T-helper 1 cell treated with Interleukin-12 subunit alpha and Interleukin-12 subunit beta and Interleukin-4 antibody, amounts not matched to agents 30 ng/mL and 1 ng/mL, for 36 hours (primary cell): ENCODE measurements at regions not wholly inside any gene's neighbourhood (a gene's known extent, or its start where the extent isn't known, plus 50 kb on each side); places are given as distances from the start of the nearest gene placed in this dataset.

Experiments used
- intact Hi-C: fragments of 100-400 bp; cut with micrococcal nuclease; formaldehyde crosslinking; loops from one replicate; pipeline ENCODE4 v1.15.1; 2024

DNA sequence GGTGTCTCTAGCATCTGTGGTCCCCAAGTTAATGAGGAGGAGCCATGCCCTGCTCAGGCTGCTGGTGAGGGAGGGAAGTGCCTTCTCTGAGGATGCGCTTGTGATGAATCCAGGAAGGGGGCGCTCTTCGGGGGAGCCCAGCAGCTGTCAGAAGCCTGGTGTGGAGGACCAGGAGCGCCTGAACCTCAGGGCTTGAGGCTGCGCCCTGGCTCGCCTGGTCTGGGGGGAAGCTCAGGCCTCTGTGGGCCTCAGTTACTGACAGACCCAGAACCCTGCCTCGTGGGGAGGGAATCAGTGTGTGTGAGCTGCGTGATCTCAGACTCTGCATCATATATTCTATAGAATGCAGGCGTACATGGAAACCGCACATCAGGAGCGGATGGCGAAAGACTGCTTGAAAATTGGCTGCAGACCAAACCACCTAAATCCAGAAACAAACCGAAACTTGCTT lies 126.1 kb downstream of the SEC14L1 start:
- intact Hi-C loops = no loop called here

DNA sequence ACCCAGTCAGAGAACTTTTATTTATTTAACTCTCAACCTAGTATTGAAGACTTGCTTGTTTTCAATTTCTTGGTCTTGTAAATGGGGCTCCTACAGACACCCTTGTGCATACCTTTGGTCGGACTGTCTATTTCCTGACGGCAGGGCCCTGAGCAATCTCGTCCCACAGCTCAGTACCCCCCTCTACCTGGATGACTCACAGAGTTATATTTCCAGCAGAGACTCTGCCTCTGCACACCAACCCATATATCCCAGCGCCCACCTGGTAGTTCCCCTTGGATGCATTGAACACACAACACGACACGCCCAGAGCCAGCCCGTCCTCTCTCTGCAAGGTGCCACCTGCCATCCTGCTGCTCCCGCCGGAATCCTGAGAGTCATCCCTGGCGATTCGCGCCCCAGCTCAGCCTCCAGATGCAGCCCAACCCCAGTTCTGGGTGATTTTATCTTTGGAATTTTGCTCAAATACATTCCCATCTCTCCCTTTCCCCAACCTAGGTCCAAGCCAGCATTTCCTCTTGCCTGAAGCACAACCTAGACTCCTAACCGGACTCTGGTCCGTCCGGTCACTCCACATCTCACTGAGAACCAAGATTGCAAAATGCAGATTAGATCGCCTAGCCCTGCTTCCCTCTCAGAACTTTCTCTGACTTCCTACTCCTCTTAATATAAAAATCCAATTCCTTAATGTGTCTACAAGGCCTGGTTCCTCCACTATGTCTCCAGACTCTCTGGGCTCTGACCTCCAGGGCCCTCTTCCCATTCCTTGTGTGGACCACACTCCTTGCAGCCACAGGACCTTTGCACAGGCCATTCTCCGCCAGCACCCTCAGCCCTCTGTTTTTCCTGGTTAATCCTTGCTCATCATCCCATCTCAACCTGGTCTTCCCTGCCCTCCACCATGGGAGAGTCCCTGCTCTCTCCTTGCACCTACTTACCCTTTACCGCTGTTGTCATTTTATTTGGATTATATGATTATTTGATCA lies 129.2 kb downstream of the SEC14L1 start:
- intact Hi-C loops = no loop called here

DNA sequence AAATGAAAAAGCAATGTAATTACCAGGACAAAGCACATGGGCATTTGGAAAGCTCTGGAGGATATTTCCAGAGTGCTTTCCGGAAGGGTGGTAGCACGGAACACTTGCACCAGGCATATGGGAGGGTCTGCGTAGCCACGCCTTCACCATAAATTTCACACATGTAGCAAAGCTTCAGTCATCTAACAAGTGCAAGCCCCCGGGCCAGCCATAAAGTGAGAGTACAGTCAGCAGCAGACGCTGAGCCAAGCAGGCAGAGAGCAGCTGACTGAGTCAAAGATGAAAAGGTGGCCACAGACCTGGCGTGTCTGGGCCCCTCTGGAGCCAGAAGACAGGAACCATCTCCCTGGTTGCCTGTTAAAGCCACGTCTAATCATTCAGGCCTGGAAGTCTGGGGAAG lies 130.6 kb downstream of the SEC14L1 start:
- intact Hi-C loops = no loop called here

DNA sequence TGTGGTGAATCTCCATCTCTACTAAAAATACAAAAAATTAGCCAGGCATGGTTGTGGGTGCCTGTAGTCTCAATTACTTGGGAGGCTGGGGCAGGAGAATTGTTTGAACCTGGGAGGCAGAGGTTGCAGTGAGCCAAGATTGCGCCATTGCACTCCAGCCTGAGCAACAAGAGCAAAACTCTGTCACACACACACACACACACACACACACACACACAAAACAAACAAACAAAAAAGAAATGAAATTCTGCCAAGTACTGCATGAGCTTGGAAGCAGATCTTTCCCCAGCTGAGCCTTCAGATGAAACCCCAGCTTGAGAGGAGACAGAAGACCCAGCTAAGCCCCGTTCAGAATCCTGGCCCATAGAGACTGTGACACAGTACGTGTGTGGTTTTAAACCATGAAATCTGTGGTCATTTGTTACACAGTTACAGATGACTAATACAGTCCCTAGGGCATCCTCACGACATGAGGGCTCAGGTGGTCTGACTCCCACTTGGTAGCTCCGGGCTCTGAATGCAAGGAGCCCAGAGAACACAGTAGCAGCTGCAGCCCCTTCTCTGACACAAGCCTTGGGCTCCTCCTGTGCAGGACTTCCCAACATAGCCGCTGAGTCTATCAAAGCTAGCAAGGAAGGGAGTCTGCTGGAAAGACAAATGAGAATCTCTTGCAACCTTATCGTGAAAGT lies 132.8 kb downstream of the SEC14L1 start:
- intact Hi-C loops = no loop called here

DNA sequence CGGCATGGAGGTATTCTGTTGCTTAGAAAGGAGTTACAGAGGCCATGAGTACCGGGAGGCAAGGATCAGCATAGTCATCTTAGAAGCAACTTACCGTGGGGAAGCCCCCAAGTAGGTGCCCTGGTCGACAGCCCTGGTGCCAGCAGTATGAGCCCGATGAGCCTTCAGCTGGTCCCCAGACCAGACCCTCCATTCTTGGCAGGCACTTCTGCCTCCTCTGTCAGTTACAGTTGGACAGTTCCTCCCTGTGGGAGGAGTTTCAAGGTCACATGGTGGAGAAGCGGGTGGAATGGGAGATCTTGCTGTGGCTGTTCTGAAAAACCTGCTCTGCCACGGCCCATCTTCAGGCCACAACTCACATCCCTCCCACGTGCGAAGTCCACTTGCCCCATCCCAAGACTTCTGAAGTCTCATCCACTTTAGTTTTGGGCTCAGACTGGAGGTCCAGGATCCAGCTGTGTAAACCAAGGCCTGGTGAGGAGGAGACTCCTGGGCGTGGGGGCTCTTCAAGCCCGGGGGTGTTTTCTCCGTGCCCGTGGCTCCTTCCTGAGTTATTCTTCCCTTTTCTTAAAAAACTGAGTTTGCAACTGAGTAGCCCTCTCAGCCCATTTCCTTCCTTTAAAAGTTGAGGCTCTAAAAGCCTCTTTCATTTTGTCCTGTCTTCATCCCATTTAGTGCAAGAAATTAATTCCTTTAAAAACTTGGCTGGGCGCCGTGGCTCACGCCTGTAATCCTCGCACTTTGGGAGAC lies 133.5 kb downstream of the SEC14L1 start:
- intact Hi-C loops = no loop called here

DNA sequence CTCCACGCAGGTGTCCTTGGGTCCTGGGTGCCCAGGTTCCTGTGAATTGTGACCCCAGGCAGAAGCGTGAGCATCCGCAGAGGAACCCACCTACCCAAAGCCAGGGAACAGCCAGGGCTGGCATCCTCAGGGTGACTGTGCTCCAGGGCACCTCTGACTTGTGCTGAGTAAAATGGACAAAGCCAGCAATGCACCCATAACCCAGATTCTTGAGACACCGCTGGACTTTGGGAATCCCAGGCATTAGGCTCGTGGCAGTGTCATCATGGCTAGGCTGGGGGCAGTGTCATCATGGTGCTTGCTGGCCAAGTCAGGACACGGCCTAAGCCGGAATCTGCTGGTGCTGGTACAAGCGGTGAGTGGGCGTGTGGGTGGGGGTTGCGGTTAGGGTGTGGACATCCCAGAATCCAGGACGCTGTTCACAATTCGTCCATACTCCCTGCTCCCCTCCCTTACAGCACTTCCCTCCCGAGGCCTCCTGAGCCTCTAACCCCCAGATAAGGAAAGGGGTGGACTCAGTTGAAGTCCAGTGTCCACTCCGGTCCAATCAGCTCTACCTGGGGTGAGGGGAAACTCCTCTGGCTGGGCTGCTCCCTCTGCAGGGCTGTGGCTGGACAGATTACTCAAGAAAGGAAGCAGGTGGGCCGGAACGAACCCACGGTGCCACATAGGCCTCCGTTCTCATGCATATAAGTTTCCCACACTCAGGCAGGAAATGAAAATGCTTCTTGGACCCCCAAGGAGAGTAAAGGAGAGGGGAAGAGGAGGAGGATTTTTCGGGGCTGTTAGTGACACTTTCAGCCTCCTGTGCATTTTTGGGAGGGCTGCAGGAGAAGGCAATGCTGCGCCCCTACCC lies 138.9 kb downstream of the SEC14L1 start:
- intact Hi-C loops = no loop called here

DNA sequence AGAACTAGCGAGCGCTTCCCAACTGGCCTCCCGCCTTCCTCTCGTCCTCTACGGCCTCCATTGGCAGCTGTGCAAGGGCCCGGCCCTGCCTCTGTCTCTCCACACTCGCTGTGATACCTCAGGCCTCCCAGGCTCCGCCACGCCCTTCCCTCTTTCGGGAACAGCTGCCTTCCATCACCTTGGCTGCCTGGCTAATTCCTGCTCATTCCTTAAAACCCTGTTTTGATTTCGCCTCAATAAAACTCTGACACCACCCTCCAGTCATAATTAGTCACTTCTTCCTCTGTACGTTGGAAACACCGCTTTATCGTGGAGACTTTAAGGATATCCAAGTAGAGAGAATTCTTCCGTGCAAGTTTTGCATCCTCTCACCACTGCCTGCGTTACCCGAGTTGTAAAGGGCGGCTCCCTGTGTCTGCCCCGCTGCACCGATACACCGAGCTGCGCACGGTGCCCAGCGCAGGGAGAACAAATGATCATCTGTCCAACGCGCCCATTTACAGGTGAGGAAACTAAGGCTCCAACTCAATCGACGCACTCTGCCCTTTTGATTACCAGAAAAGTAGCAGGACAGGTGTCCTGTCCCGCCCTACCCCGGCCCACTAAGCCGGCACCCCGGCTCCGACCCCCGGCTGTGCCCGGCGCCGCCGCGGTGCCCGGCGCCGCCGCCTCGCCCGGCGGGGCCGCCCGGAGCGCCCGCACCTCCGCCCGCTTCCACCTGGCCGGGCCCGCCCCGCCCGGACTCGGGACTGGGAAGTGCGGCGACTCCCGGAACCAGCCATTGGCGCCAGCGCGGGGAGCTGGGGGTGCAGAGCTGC lies 139.7 kb downstream of the SEC14L1 start:
- intact Hi-C loops = no loop called here

DNA sequence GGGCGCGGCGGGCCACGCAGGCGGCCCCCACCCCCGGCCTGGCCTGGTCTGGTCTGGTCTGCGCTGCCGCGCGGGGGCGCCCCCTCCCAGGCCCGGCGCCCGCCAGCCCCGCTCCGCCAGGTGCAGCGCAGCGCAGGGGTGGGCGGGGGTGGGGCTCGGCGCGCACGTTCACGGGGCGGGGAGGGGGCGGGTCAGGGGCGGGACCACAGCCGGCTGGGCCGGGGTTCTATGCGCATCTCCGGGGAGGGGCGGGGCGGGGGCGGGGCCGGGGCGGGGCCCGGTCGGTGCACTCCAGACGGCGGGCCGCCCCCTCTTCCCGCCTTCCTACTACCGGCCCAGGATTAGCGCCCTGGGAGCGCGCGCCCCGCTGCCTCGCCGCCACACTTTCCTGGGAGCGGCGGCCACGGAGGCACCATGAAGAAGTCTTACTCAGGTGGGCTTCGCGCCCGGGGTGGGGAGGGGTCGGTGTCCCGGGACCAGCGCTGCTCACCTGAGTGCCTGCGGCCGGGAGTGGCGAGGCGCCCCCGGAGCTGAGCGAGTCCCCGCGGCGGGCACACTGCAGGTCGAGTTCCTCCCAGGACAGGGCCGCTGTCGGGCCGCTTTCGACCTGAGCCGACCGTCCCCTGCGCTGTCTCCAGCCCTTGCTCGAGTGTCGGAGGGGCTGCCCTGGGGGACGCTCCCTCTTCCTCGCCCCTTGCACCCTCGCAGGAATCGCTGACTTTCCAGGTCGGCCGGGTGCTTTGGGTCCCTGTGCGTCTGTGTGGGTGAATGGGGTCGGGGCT lies 140.5 kb downstream of the SEC14L1 start:
- intact Hi-C loops = no loop called here

DNA sequence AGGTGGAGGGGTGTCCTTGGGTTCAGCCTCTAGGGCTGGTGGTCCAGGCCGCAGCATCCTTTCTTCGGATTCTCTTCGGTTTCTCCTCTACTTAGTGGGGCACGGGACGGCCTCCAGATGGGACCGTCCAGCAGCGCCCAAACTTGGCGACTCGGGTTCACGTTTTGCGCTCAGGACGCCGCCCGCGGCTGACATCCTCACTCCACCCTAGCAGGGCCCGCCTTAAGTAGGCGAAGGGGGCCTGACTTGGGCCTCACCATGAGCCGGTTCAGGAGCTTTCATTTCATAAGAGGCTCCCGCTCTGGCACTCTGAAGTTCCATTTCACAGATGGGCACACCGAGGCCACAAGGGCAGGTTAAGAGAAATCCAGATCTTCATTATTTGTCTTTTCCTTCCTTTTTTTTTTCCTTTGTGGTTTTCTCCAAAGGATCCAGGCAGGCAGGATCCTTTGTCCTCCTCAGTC lies 141.2 kb downstream of the SEC14L1 start:
- intact Hi-C loops = no loop called here

DNA sequence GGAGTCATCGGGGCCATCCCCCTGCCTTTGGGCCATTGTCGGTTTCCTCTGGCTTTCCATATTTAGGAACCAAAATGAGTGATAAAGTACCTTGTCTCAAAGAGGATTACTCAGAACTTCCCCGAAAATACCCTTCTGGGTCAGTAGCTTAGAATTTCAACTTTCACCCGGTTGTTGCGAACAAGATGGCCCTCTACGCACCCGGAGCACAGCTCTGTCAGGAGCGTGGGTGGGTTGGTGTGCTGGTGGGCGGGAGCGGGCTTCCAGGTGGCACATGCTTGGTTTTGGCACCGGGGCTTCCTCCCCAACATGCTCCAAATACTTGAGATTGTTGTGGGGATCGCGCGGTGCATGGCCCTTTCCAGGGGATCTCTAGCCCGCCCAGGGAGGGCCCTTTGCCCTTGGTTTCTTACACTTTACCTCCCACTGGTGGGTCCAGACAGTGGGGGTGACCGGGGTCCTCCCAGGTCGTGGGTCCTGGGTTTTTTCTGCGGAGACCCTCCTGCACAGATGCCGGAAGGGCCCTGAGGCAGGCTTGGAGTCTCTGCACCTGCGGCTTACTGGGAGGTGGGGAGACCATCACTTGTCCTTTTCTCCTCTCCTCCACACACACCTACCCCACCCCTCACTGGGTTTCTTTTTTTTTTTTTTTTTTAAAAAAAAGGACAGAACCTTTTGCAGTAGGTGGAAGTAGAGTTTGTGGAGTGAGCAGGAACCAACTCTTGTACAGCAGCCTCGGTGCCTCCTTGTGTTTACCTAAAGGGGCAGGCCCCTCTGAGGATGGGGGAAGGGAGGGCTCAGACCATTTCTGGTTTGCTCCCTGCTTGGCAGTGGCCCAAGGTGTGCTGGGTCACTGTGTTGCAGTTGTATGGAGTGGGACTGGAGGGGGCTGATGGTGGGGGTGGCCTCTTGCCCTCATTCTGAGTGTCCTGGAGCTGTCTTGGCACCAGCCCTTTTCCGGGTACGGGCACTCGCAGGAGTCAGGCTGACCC lies 142.1 kb downstream of the SEC14L1 start:
- intact Hi-C loops = no loop called here

DNA sequence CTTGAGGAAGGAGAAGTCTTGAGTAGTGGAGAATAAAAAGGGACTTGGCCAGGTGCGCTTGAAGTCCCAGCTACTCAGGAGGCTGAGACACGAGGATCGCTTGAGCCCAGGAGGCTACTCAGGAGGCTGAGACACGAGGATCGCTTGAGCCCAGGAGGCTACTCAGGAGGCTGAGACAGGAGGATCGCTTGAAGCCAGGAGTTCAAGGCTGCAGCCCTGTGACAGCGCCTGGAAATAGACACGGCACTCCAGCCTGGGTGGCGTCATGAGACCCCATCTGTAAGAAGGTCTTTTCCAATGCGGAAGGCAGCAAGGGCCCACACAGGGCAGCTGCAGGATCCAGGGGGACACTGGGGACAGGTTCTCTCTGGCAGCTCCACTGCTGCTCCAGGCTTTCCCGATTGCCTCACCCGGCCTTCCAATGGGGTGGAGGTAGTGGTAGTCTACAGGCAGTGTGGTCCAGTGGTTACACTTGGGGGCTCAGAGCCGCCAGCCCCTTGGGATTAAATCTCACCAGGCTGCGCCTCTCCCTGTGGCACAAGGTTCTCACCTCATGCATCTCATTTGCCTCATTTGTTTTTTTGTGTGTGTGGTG lies 143.4 kb downstream of the SEC14L1 start:
- intact Hi-C loops = no loop called here

DNA sequence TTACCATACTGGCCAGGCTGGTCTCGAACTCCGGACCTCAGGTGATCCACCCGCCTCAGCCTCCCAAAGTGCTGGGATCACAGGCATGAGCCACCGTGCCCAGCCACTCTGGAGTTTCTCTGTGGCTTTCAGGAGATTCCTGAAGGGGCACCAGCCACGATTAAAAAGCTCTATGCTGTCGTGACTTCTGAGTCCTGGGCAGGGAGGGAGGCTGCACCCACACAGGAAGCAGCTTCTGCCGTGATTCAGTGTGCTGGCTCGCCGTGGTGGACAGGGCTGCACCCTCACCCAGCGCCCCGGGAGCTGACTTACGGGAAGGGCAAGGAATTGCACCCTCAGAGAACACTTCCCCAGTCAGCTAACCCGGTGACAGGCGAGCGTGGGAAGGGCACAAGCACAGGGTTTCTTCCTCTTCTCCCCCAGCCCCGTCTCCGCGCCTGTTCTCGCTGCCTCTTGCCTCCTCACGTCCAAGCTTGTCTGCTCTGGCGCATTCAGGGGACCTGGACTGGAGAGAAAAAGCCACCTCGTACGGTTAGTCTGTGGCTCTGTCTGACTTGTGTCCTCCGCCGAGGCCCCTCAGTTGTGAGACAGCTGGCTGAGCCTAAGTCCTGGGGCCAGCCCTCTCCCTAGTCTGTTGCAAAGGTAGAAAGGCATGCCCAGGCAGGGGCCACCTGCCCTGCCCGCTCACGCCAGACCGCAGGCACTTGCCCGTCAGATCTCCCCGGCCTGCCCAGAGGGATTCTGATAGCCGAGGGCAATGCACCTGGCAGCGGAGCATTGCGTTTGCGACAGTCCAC lies 145.0 kb downstream of the SEC14L1 start:
- intact Hi-C loops = no loop called here

DNA sequence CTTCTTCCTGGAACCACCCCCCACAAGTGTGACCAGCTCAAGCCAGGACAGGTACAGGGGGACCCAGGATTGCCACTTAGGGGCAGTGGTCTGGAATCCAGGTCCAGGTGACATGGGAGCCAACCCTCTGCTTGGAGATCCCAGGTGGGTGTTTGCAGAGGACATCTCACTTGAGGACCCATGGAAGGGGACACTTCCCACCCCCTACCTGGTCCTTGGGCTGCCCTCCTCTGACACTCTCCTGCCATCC lies 145.5 kb downstream of the SEC14L1 start:
- intact Hi-C loops = no loop called here

DNA sequence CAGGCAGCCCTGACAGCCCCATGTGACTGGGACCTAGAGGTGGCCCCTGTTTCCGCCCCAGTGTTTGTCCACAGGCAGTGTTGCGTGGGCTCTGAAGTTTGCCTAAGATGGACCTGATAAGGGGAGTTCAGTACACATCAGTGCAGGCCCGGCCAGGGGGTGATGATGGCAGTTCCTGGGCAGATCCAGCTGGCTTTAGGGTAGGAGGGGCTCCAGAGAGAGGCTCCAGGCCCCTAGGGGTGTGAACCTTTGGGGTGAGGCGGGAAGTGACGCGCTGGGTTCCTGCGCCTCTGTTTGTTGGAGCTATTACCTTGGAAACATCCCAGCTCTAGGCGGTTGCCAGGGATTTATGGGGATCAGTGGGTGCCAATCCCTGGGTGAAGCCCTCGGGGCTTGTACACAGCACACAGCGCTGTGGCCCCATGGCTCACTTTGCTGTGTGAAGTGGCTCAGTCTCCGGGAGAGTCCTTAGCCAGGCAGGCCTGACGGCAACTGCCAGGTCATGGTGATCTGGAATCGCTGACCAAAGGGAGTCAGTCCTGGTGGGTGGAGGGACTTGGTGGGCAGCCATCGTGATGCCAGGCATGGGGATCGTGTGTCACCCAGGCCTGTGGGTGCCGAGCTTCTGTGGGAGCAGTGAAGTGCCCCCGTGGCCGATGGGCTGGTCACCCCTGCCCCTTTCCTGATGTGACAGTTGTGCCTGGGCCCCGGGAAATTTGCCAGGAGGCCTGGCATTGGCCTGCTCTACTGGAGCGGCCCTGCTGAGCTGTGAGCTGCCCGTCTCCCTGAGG lies 146.1 kb downstream of the SEC14L1 start:
- intact Hi-C loops = no loop called here

DNA sequence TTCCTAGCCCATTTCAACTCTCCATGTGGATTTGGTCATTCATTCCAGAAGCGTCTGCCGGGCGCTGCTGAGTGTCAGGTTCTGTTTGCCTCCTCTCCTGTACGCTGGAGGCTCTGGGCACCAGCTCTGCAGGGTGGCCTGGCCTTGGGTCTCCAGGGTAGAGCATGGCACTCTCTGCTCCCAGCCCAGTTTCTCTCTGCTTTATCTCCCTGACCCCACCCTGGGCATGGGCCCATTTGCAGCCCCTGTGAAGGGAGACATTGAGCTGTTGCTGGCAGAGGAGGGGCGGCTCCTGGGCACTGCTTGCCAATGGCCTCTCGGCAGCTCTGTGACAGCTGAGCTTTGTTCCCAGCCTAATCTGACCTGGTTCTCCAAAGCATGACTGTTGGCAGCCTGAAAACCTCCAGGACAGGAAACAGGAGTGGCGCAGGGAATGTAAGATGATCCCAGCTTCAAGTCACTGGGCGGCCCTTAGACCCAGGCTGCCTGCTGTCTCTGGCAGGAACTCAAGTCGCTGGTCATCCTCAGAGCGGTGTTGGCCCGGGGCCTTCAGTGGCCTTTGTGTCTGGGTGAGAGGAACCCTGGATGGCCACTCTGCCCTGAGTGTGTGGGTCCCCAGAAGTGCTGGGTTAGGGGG lies 146.8 kb downstream of the SEC14L1 start:
- intact Hi-C loops = no loop called here
